A549 (cell line): ENCODE measurements at regions not wholly inside any gene's neighbourhood (a gene's known extent, or its start where the extent isn't known, plus 50 kb on each side); places are given as distances from the start of the nearest gene placed in this dataset.
"Not testable (repeated sequence)": the region's sequence is repeated elsewhere in the genome, so short reads cannot be mapped to it uniquely, and the experiment has no call there.

Experiments used
- ATAC-seq, 2 experiments: fragments of 200-7000 bp in 1 of 2; fragments of >200 bp in 1 of 2; cut with Nextera tagmentation in 1 of 2; cut with Tn5 transposase in 1 of 2; 3 replicates each; pipeline versions ENCODE4 v1.8.0 to v1.9.1; 2018 to 2020; ENCODE audit warnings: mild to moderate bottlenecking in 1 of 2, moderate library complexity in 1 of 2
- CTCF ChIA-PET: fragments of 300-600 bp; sonication (Branson Sonifier 250); formaldehyde crosslinking; extraction: SDS; loops from one replicate; lab custom pipeline; 2021; ENCODE audit warnings: antibody characterized with exemption, inconsistent platforms; lab: Yijun Ruan, JAX
- POLR2A ChIA-PET: fragments of 350-600 bp; formaldehyde crosslinking; extraction: SDS; loops from one replicate; lab custom pipeline; 2021; ENCODE audit warnings: antibody characterized with exemption, inconsistent platforms; lab: Yijun Ruan, JAX
- DNase-seq, 2 experiments: peaks; one replicate each; pipeline versions ENCODE4 v3.0.0 to v3.0.0-alpha.2; 2011 to 2016; ENCODE audit warnings: low read depth in 1 of 2, low spot score in 1 of 2
- FAIRE-seq: peaks from 2 replicates; lab custom pipeline; 2011; peaks lifted over from hg19 to GRCh38; lab: Jason Lieb, UNC
- H3K27ac ChIP-seq, 2 experiments: fragments of >200 bp; sonication (Bioruptor Twin); formaldehyde crosslinking; 3 replicates each; pipeline ENCODE4 v1.5.1; 2016 to 2017
- H3K4me1 ChIP-seq: fragments of >200 bp; sonication (Bioruptor Twin); formaldehyde crosslinking; 3 replicates; pipeline ENCODE4 v1.6.1; 2016
- H3K4me2 ChIP-seq: fragments of >200 bp; sonication (Bioruptor Twin); formaldehyde crosslinking; 3 replicates; pipeline ENCODE4 v1.6.1; 2016
- H3K4me3 ChIP-seq: fragments of >200 bp; sonication (Bioruptor Twin); formaldehyde crosslinking; 3 replicates; pipeline ENCODE4 v1.5.1; 2016
- H3K9me3 ChIP-seq: fragments of >200 bp; sonication (Bioruptor Twin); formaldehyde crosslinking; 3 replicates; pipeline ENCODE4 v1.6.1; 2016
- CHD4 ChIP-seq: fragments of 200-600 bp; sonication (generic); IDR thresholded peaks from 2 replicates; pipeline ENCODE4 v1.6.1; 2016; ENCODE audit warnings: antibody characterized with exemption, mild to moderate bottlenecking, borderline replicate concordance
- CTCF ChIP-seq: fragments of >200 bp; sonication (Bioruptor Twin); formaldehyde crosslinking; IDR thresholded peaks from 3 replicates; pipeline ENCODE4 v1.5.1; 2016
- E2F6 ChIP-seq: IDR thresholded peaks from 2 replicates; pipeline ENCODE4 v1.6.1; 2012; ENCODE audit warnings: low read depth, borderline replicate concordance
- ELK1 ChIP-seq: fragments of 150-350 bp; IDR thresholded peaks from 2 replicates; pipeline ENCODE4 v1.6.1; 2014; ENCODE audit warnings: low read depth, mild to moderate bottlenecking, low read length
- ESRRA ChIP-seq: fragments of 150-350 bp; IDR thresholded peaks from 2 replicates; pipeline ENCODE4 v1.6.1; 2014; ENCODE audit warnings: mild to moderate bottlenecking, low read length, borderline replicate concordance
- FOSB ChIP-seq: fragments of 250-450 bp; sonication (Bioruptor Pico); IDR thresholded peaks from 2 replicates; pipeline ENCODE4 v1.5.0; 2020; ENCODE audit warnings: mild to moderate bottlenecking, moderate library complexity
- FOXS1 ChIP-seq: fragments of 250-450 bp; sonication (Bioruptor Pico); IDR thresholded peaks from 2 replicates; pipeline ENCODE4 v1.5.0; 2020; ENCODE audit warnings: mild to moderate bottlenecking, moderate library complexity
- HDAC2 ChIP-seq: fragments of 200-600 bp; sonication (generic); IDR thresholded peaks from 2 replicates; pipeline ENCODE4 v1.6.1; 2016
- JUN ChIP-seq, 2 experiments: fragments of >200 bp; sonication (Bioruptor Twin); formaldehyde crosslinking; IDR thresholded peaks; 2 replicates in 1 of 2; 3 replicates in 1 of 2; pipeline ENCODE4 v1.6.1; 2016 to 2017
- MAZ ChIP-seq: fragments of 150-350 bp; IDR thresholded peaks from 2 replicates; pipeline ENCODE4 v1.6.1; 2014; ENCODE audit warnings: antibody characterized with exemption, low read depth, low read length, borderline replicate concordance
- MYC ChIP-seq: IDR thresholded peaks from 2 replicates; pipeline ENCODE4 v1.6.1; 2012; ENCODE audit warnings: mild to moderate bottlenecking, inconsistent platforms, low read length, improper control_type of control experiment, borderline replicate concordance
- NPAS2 ChIP-seq: fragments of 250-450 bp; sonication (Bioruptor Pico); IDR thresholded peaks from 2 replicates; pipeline ENCODE4 v1.8.0; 2022; ENCODE audit warnings: mild to moderate bottlenecking, moderate library complexity, borderline replicate concordance
- PBX3 ChIP-seq: IDR thresholded peaks from 2 replicates; pipeline ENCODE4 v1.6.1; 2012
- POLR2A ChIP-seq: IDR thresholded peaks from 2 replicates; pipeline ENCODE4 v1.6.1; 2012; ENCODE audit warnings: mild to moderate bottlenecking, low read length
- RCOR1 ChIP-seq: fragments of 150-350 bp; IDR thresholded peaks from 2 replicates; pipeline ENCODE4 v1.6.1; 2014; ENCODE audit warnings: antibody characterized with exemption, low read length, low read depth
- REST ChIP-seq: fragments of 200-600 bp; sonication (generic); IDR thresholded peaks from 2 replicates; pipeline ENCODE4 v1.6.1; 2016; ENCODE audit warnings: antibody characterized with exemption, mild to moderate bottlenecking, moderate library complexity
- TFCP2L1 ChIP-seq: fragments of 250-450 bp; sonication (Bioruptor Pico); IDR thresholded peaks from 2 replicates; pipeline ENCODE4 v1.5.0; 2021; ENCODE audit warnings: mild to moderate bottlenecking
- ZC3H11A ChIP-seq: fragments of 450-650 bp; IDR thresholded peaks from 2 replicates; pipeline ENCODE4 v1.6.1; 2014; ENCODE audit warnings: antibody characterized with exemption, mild to moderate bottlenecking
- ZSCAN20 ChIP-seq: fragments of 250-450 bp; sonication (Bioruptor Pico); IDR thresholded peaks from 2 replicates; pipeline ENCODE4 v1.8.0; 2022; ENCODE audit warnings: mild to moderate bottlenecking, moderate library complexity
- WGBS: methylation state at CpG from one replicate; pipeline ENCODE4 v1.1.6; 2017; ENCODE audit errors: missing lambda C conversion rate; 5-methylcytosine and 5-hydroxymethylcytosine counted together

- no peak for TF ChIP-seq MYC
- no peak for TF ChIP-seq PBX3
- no peak for TF ChIP-seq E2F6
These were observed 71.8 kb upstream of the ALG13 start (continued) for GRCh38 chrX:111609206-111609605.

GRCh38 chrX:111615227-111615626, 65.7 kb upstream of the ALG13 start:
- TF ChIP-seq RCOR1: no peak
- no peak for TF ChIP-seq ESRRA
- no peak for TF ChIP-seq FOXS1 (CRISPR knock-in tag)
- TF ChIP-seq, all 56 proteins: peak for 0
- 72% methylated on average over 7 of the region's 7 CpGs for WGBS

GRCh38 chrX:111616786-111617185, 64.2 kb upstream of the ALG13 start:
- TF ChIP-seq NPAS2 (CRISPR knock-in tag): no peak
- TF ChIP-seq ZSCAN20 (CRISPR knock-in tag): no peak
- TF ChIP-seq ZC3H11A: no peak
- no peak for TF ChIP-seq REST
- no peak for TF ChIP-seq MAZ
- no peak for TF ChIP-seq TFCP2L1 (CRISPR knock-in tag)
- TF ChIP-seq FOSB: no peak
- no peak for TF ChIP-seq CTCF
- TF ChIP-seq ELK1: no peak
- no peak for TF ChIP-seq FOXS1 (CRISPR knock-in tag)
- no peak for TF ChIP-seq JUN (IDR thresholded peaks at IDR 0.05)
- no peak for TF ChIP-seq CHD4
- no peak for TF ChIP-seq POLR2A
- TF ChIP-seq HDAC2: no peak
- Histone ChIP-seq H3K4me3 (no peak overlapping the region), H3K27ac (no peak overlapping the region), H3K9me3 (no peaks in the 10 kb centered on the region), H3K4me2 (no peak overlapping the region), H3K4me1 (no peaks in the 10 kb centered on the region)
- no peak for FAIRE-seq
- CTCF ChIA-PET: no interaction called here
- ATAC-seq: no peak
- POLR2A ChIA-PET: no interaction called here
- no peak for DNase-seq

More at GRCh38 chrX:111615227-111615626, 65.7 kb upstream of the ALG13 start:
- no peak for ATAC-seq
- H3K9me3 ChIP-seq: no peaks in the 10 kb centered on the region
- H3K27ac ChIP-seq: no peak overlapping the region
- no peak for DNase-seq
- ChIA-PET POLR2A (no interaction called here), CTCF (no interaction called here)
- no peak overlapping the region for H3K4me2 ChIP-seq
- FAIRE-seq: no peak
- no peak overlapping the region for H3K4me3 ChIP-seq
- no peaks in the 10 kb centered on the region for H3K4me1 ChIP-seq

- WGBS: 5% methylated on average over 11 of the region's 11 CpGs
- H3K27ac ChIP-seq, DNase-seq, FAIRE-seq, POLR2A ChIA-PET, H3K4me3 ChIP-seq, H3K4me2 ChIP-seq, ATAC-seq, H3K9me3 ChIP-seq, H3K4me1 ChIP-seq, CTCF ChIA-PET: not testable (repeated sequence)
These were observed 60.9 kb upstream of the ALG13 start for GRCh38 chrX:111620084-111620483.
